ENCODE measurements at regions not wholly inside any gene's neighbourhood (a gene's known extent, or its start where the extent isn't known, plus 50 kb on each side); places are given as distances from the start of the nearest gene placed in this dataset.
"Not testable (repeated sequence)": the region's sequence is repeated elsewhere in the genome, so short reads cannot be mapped to it uniquely, and the experiment has no call there.

DNA sequence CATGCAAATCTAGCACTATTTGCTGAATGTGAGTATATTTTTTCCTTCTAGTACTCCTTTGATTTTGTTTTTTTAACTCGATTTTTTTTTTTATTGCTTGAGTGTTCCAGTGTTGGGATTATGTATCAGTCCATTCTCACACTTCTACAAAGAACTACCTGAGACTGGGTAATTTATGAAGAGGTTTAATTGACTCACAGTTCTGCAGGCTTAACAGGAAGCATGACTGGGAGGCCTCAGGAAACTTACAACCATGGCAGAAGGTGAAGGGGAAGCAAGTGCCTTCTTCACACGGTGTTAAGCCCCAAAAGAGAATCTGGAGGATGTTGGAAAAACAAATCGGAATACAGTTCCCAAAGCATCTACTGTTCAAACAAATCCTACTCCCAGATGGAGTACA lies 69.1 kb downstream of the ZNF518B start:
- DNase-seq, result not testable (repeated sequence)

DNA sequence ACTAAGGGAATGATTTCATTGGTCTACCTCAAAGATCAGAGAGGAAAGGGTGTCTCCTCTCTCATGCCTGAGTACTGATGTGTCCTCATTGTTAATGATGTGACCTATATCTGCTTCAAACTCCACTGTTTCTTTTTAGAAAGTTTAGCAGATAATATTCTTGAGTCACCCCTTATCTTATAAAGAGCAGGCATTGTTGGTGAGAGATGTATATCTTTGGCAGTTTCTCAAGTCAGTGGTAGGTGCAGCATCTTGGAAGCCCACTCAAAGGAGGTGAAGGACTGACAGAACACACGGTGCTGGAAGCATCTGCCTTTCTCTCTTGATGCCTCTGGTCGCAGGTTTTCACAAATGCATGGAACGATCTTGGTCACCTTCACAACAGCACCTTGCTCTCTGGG lies 71.2 kb downstream of the ZNF518B start:
- peak; percentile 58 for DNase-seq

DNA sequence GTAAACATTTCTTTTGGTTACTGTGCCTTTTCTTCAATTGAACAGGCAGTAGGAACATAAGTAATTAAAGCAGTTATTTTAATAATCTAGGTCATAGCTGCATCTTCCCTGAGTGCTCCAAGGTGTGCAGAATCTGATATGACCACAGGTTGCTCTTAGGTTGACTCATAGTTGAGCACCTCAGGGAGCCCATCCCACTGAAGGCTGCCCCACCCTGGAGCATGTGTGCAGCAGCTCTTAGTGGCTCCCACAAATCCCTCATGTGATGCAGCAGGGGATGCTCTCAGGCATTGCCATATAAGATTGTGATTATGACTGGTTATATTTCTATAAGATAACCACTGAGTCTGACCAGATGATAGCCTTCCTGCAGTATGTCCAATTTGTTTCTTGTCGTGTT lies 72.3 kb downstream of the ZNF518B start:
- no peak for DNase-seq

DNA sequence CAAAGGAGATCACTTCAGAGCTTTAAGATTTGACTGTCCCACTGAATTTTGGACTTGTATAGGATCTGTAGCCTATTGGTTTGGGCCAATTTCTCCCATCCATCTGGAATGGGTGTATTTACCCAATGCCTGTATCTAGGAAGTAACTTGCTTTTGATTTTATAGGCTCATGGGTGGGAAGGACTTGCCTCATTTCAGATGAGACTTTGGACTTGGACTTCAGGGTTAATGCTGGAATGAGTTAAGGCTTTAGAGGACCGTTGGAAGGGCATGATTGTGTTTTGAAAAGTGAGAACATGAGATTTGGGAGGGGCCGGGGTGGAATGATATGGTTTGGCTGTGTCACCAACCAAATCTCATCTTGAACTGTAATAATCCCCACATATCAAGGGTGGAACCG lies 73.8 kb downstream of the ZNF518B start:
- no peak for DNase-seq

DNA sequence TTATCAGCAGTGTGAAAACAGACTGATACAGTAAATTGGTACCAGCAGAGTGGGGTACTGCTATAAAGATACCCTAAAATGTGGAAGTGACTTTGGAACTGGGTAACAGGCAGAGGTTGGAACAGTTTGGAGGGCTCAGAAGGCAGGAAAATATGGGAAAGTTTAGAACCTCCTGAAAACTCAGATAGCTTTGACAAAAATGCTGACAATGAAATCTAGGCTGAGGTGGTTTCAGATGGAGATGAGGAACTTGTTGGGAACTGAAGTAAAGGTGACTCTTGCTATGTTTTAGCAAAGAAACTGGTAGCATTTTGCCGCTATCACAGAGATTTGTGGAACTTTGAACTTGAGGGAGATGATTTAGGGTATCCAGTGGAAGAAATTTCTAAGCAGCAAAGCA lies 75.1 kb downstream of the ZNF518B start:
- not testable (repeated sequence) for DNase-seq

DNA sequence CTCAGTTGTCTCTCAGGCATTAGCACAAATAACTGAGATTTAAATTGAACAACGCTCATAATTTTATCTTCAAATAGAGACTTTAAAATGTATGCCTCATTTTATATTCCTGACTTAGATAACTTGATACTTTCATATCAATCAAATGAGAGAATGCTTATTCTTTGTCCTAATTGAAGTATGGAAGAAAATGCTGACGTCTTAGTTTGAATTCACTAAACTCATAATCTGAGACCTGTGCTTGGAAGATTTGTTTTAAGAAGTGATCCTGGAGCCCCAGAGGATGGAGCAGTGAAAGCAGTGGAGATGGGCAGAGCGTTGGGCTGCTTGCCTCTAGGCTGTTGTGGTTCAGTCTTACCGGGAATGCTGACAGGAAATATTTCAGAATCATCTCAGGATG lies 76.1 kb downstream of the ZNF518B start:
- no peak for DNase-seq

DNA sequence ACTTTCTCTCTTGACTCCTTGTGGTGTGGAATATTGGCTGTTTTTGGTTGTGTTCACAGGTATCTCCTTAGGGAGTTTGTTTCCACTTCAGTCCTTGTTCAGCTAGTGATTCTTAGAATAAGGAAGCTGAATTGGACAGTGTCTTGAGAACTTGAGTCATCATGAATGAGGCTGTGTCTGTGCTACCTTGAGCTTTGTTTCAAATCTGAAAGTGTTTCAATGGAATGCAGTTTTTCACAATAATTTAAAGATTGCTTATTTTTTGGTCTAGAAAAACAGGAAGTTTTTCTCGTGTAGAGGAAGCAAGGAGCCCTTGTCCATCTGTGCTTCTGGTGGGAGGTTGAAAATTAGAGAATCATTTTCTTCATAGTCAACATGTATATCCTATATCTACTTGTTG lies 76.5 kb downstream of the ZNF518B start:
- no peak for DNase-seq

DNA sequence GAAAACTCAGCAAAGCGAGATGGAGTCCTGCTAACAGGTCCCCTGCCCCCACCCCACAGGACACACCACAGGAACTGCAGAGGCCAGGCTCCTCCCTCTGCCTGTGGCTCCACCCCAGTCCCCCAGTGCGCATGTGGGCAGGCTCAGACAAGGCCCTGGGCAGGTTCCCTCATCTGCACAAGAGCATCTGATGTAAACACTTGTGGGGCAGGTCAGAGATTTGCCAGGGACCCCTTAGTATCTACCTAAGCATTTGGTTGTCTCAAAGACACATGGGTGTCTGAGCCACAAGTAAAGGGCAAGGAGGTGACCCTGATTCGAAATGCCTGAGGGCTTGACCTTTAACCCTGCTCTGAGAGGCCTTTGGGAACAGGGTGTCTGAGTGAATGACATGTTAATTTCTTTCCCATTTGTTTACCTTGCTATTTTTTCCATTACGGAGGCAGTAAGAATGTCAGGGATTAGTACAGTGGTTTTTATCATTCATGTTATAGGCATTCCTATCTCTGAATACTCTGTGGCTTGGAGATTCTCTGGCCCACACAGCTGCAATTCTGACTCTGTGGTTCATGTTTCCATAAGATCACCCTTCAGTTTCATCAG lies 85.3 kb downstream of the ZNF518B start:
- no peak for DNase-seq

DNA sequence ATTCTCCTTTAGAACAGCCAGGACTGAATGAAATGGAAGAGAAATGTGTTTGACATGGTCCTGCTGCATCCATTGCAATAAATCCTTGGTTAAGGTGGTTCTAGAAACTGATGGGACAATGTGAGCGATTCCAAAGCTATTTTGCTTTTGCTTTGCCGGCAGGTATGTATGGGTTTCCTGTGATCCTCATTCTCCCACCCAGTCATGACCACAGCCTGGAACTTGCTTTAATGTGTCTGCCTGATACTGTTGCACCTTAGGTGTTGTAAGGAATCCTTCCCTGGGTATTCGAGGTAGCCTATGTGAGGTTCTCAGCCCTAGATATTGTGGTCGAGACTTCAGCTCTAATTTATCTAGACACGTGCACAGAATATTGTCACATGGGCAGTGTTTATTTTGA lies 86.1 kb downstream of the ZNF518B start:
- no peak for DNase-seq

DNA sequence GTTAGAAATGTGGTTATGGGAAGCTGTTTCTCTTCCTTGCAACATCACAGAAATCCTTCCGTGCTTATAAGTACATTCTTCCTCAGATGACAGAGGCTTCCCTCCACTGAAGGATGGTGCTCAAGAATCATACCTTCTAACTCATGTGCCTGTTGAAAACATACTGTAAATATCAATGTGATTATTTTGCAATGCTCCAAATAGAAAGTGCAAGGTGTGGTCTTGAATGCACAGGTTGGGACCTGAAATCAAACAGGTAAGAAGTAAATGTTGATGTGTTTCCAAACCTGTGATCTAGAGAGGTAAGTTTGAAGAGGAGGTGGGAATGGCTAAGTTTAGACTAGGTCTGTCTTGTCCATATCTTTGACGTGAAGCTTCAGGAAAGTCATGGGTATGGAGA lies 87.7 kb downstream of the ZNF518B start:
- no peak for DNase-seq

DNA sequence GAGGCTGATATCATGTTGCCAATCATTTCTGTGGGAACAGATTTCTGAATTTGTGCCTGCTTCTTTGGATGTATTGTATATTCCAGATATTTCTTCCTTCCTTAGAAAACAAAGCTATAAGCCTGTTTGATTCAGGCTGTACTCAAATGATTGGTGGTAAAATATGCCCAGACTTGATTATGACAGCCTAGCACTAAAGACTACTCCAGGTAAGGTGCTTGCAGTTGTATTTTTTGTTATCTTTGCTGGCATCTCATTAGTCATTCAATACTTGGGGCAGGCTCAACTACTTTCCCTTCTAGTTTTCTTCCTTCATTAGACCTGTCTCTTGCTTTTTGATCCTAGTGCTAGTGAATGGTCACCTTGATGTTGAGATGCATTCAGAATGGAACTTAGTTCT lies 90.6 kb downstream of the ZNF518B start:
- no peak for DNase-seq

DNA sequence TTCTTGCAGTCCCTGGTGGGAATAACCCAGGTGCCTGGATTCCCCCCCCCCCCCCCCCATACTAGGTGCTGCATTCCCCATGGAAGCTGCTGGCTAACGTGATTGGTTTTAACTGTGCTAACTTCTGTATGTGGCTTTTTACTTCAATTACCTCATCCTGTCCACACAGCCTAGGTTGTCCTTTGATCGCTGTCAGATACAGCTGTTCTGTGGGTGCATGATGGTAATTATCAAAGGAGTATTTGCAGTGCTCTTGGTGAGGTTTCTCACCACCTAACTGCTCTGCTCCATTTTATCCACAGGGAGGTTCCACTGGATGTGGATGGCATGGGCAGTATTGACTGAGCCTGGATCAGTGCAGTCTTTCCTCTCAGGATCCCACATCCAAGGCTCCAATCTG lies 93.0 kb downstream of the ZNF518B start:
- DNase-seq, result no peak

DNA sequence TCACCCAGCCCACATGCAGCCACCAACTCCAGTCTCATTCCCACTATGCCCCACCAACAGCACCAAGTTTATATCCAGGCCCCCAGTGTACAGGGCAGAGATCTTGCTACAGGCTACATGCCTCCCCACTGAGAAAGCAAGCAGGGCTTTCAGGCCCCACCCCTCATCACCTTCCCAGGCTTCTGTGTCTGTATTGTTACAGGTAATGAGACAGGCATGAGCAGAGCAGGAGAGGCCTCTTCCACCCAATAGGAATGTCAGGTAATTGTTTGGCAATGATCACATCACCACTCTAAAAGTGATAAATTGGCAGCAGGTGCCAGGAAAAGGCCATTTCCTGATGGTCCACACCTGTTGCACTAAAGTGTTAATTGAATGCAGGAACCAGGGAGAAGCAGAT lies 102.5 kb downstream of the ZNF518B start:
- DNase-seq, result no peak

DNA sequence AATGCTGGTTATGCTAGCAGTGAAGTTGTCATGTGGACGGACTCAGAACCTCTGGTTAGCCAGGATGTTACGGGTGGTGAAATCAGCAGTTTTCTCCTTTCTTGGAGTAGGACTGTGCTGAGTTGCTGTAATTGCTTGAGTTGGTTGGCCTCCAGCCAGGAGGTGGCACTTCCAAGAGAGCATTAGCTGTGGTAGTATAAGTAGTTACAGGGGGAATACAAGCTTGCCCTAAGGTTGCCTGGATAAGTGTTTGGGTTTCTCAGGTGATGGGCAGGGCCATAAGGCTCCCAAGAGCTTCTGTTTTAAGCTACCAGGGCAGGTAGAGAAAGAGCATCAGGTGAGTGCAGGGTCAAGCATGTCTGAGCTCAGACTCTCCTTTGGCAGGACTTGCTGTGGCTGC lies 103.0 kb downstream of the ZNF518B start:
- no peak for DNase-seq

DNA sequence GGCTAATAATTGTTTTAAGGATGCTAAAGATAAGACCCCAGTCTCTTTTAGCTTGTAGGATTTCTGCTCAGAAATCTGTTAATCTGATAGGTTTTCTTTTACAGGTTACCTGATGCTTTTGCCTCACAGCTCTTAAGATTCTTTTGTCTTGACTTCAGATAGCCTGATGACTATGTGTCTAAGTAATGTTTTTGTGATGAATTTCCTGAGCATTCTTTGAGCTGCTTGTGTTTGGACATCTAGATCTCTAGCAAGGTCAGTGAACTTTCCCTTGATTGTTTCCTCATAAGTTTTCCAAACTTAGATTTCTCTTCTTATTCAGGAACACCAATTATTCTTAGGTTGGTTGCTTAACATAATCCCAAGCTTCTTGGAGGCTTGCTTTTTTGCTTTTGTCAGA lies 104.1 kb downstream of the ZNF518B start:
- no peak for DNase-seq

DNA sequence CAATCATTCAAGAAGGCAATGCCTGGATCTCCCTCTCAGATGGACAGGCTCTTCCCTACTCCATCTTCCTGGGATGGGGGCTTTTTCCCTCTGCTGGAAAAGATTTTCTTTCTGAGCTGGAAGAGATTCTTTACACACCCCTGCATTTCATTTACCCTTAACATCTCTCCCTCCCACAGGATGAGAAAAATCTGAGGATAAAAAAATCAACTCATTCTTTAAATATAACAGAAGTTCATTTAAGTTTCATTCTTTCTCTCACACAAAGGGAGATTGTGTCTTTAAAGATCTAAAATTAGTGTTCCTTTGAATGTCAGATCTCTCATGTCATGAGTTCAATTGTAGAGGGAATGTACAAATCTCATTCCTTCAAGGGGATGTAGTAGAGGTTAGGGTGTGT lies 109.0 kb downstream of the ZNF518B start:
- DNase-seq, result no peak

DNA sequence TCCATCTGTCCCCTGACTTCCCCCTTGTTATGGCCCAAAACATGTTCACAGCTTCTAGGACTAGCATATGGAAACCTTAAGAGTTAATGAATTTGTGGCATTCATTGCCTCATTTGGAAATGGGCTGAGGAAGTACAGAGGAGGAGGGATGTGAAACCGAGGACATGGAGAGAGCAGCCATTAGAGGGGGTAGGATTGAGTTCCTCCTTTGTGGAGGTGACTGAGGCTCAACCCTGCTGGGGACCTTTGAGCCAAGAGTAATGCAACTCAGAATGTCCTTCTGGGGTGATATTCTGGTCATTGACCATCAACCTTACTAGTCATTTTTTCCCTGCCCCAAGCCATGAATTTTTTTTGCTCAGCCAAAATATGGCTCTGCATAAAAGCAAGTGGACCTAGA lies 109.4 kb downstream of the ZNF518B start:
- no peak for DNase-seq

DNA sequence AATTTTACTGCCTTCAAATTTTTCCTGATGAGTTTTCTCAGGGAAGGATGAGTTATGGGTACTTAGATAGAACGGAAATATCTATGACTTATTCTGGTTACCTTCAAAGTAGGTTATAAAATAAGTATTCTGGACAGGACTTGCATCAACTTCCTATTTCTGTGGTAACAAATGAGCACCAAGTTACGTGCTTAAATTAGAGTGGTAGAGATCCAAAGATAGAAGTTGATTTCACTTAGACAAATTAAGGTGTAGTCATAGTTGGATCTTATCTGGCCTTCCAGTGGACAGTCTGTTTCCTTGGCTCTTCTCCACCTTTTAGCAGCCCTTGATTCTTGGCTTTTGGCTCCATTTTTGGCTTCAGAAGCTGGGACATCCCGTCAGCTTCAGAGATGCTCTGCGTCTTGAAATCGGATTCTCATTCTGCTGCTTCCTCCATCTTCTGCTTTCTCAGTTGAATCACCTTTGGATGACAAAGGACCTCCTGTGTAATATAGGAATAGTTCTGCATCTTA lies 109.9 kb downstream of the ZNF518B start:
- DNase-seq, result no peak

DNA sequence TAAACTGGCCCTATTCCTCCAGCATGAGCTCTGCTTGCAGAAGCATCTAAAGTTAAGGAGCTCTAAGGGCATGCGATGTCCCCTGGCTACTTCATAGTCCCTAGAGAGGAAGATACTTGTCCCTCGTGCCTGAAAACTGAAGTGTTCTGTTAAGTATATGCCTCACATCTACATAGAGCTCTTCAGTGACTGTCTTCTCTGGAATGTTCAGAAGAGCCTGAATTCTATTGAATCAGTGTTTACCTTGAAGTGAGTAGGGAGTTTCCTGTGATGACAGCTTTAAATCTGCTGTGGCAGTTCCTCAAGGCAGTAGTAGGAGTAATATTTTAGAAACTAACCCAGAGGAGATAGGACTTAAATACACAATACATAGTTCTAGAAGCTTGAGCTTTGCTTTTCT lies 111.2 kb downstream of the ZNF518B start:
- DNase-seq, result no peak

DNA sequence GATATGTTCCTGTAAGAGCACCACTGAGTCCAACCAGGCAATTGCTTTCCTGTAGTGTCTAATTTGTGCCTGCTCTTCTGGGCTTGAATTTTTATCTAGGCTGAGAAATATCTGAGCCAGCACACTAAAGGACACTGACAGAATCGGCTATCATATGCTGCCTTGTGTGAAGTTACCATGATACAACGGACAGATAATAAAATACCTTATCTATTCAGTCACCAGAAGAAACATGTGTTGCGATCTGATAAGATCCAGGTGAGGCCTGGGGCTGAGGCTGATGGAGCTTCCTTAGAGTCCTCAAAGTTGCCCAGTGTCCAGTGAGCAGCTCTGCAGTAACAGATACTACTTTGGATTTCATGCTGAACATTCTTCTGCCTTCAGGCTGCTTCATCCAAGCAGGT lies 111.8 kb downstream of the ZNF518B start:
- DNase-seq, result peak; percentile 11

DNA sequence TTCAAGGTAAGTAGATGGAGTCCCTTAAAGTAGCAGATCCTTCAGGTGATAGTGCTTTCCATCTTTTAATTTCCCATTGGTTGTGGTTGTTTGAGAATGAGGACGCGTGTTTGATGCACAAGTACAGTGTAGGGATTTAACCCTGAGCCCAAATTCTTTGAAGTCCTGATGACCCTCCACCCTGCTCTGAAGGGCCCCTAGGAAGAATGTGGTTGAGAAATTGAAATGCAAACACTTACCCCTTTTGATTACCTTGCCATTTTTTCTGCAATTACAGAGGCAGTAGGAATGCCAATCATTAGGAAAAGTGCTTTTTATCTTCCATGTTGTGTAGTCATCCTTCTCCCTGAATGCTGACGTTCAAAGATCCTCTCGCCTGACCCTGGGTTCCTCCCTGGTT lies 112.4 kb downstream of the ZNF518B start:
- no peak for DNase-seq

DNA sequence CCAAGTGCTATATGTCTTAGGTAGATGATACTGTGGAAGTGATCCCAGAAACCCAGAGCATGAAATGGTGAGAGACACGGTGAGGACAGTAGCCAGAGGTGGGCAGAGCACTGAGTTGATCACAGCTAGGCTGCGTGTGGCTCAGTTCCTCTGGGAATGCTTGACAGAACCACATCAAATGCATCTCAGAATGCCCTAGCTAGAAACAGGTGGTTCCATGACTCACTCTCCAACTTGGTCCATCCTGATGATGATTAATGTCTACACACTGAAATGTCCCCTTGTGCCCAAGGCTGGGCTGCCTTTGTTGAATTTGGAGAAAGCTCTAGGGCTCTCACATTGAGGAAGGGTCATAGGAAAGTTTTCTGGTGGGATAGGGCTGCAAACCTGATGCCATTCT lies 113.6 kb downstream of the ZNF518B start:
- no peak for DNase-seq

DNA sequence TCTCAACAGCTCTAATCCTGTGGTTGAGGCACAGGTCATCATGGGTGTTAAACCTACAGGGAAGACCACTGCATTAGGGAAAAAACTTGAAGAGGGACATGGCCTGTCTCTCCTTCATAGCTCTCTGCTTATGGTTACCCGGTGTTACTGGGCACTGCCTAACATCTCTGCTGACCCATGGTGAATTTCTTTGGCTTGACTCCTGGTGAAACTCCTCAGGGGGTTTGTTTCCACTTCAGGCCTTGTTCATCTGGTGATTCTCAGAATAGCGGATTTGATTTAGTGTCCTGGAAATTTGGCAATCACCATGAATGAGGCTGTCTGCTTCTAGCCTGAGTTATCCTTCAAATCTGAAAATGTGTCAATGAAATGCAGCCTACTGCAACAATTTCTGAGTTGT lies 114.4 kb downstream of the ZNF518B start:
- DNase-seq, result no peak

DNA sequence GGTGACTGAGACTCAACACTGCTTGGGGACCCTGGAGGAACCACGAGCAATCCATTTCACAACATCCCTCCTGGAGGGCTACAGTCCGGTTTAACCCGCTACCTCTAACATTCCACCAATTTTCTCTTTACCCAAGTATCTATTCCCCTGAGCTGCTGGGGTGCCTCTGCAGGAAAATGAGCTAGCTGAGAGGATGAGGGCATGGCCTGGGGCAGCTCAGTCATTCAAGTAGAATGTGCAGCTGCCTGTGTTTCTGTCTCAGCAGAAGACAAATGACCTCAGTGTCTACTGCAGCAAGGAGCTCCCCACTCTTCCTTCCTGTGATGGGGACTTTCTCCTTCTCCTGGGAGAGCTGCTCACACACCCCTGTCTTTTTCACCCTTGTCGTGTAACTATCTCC lies 120.8 kb downstream of the ZNF518B start:
- no peak for DNase-seq

DNA sequence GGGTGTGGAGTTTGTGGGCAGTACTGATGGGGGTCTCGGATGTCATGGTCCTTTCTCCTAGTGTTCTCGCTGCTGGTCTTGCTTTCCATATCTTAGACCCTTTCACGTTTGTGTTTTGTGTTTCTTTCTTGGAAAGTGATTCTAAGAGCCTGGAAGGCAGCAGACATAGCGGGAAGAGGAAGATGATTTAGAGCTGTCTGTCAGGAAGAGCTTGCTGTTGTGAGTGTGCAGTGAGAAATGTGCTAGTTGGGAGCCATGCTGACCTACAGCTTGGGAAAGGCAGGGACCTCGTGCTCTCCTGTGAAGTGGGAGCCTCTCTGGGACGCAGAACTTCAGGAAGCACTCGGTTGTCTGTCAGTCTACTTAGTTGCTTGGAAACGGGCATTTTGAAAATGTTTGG lies 122.2 kb downstream of the ZNF518B start:
- DNase-seq, result no peak
